ENCODE measurements at regions not wholly inside any gene's neighbourhood (a gene's known extent, or its start where the extent isn't known, plus 50 kb on each side); places are given as distances from the start of the nearest gene placed in this dataset.
A peak's percentile ranks its signal among the peaks of the same experiment; 100 is the strongest.

DNA sequence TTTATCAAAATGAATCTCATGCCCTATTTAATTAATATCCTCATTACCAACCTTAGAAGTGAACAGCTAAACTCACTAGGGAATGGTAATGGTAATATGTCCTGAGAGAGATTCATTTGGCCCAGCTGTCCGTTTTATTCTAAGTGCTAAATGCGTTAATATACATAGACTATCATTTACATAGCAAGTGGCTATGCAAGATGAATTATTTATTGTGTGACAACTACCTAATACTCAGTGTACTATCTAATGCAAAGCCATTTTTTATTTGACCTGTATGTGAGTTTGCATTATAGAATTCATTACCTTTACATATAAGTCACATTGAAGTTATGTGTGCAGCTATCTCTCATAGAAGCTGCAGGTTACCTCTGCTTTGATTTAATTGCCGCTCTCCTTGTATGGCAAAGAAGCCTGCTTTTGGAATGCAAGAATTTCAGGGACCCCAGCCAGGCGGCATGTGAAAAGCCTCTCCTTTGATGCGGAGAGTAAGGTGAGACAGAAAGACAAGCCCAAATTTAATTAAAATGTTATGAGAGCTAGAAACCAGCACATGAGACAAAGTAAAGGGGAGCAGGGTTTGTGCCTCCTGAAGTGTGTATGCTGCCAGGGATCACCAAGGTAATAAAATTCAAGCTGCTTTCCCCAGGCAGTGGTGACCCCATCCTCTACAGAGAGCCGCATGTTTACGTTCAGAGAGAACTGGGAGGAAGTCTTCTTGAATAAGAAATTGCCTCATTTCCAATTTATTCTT lies 693.0 kb upstream of the MAP3K7 start:
- ATAC-seq (no peak), DNase-seq (no peak)
- no peak overlapping the region for H3K27ac ChIP-seq (ENCODE audit: low read length)
- H3K9me3 ChIP-seq (ENCODE audit: control insufficient read depth, low read length): no peaks in the 10 kb centered on the region
- WGBS: 77% methylated on average over 7 of the region's 7 CpGs
- no peak overlapping the region for H3K4me3 ChIP-seq (ENCODE audit: low read length)
- intact Hi-C loops (cut with DNase I): no loop called here
- no peaks in the 10 kb centered on the region for H3K27me3 ChIP-seq (ENCODE audit: control insufficient read depth, insufficient read depth)
- H3K4me1 ChIP-seq (ENCODE audit: control insufficient read depth, insufficient read depth, low read length): no peaks in the 10 kb centered on the region

DNA sequence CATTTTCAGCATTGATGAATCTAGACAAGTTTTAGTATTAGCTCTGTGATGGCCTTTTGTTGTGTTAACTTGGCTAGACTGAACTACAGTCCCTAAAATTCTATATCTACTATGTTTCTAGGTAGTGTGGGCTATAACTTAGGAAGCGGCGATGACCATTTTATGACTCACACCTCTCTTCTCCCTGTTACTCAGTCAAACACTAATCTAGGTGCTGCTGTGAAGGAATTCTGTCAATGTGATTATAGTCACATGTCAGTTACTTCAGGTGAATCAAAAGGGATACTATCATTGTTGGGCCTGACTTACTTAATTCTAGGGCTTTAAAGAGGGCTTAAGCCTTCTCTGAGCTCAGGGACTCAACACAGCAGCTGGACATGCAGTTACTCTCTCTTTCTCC lies 691.5 kb upstream of the MAP3K7 start:
- intact Hi-C loops (cut with DNase I): no loop called here
- DNase-seq (no peak), ATAC-seq (no peak)
- Histone ChIP-seq H3K4me3 (ENCODE audit: low read length) (no peak overlapping the region), H3K4me1 (ENCODE audit: control insufficient read depth, insufficient read depth, low read length) (no peaks in the 10 kb centered on the region), H3K27ac (ENCODE audit: low read length) (no peak overlapping the region), H3K27me3 (ENCODE audit: control insufficient read depth, insufficient read depth) (no peaks in the 10 kb centered on the region), H3K9me3 (ENCODE audit: control insufficient read depth, low read length) (no peaks in the 10 kb centered on the region)
- WGBS: 97% methylated on average over 2 of the region's 2 CpGs

- no peak overlapping the region for H3K4me3 ChIP-seq (ENCODE audit: low read length)
- no peak overlapping the region for H3K27ac ChIP-seq (ENCODE audit: low read length)
- H3K27me3 ChIP-seq (ENCODE audit: control insufficient read depth, insufficient read depth): no peaks in the 10 kb centered on the region
- H3K4me1 ChIP-seq (ENCODE audit: control insufficient read depth, insufficient read depth, low read length): no peaks in the 10 kb centered on the region
- H3K9me3 ChIP-seq (ENCODE audit: control insufficient read depth, low read length): no peaks in the 10 kb centered on the region
- no peak for ATAC-seq
- 61% methylated on average over 2 of the region's 2 CpGs for WGBS
- DNase-seq: no peak
- intact Hi-C loops (cut with DNase I): no loop called here
Observed at GRCh38 chr6:91276315-91276714, 689.4 kb upstream of the MAP3K7 start.

DNA sequence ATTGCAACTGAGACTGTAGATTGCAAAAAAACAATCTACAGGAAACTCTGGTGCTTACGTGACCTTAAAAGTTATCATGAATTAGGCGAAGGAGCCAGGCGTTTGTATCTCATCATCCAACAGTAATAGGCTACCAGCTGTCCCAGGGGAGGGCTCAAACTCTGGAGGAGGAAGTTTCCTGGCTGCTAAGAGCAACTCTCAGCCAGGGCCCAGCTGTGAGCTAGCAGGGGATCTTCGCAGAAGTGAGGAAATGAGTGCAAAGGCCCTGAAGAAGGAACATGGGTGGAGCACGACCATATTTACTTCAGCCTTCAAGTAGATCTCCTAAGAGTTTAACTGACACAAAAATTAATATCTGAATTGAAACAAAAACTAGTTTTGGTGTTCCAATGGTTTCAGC lies 686.9 kb upstream of the MAP3K7 start:
- H3K4me3 ChIP-seq (ENCODE audit: low read length): no peak overlapping the region
- H3K27me3 ChIP-seq (ENCODE audit: control insufficient read depth, insufficient read depth): no peaks in the 10 kb centered on the region
- H3K9me3 ChIP-seq (ENCODE audit: control insufficient read depth, low read length): no peaks in the 10 kb centered on the region
- H3K4me1 ChIP-seq (ENCODE audit: control insufficient read depth, insufficient read depth, low read length): no peaks in the 10 kb centered on the region
- no peak overlapping the region for H3K27ac ChIP-seq (ENCODE audit: low read length)
- WGBS: 34% methylated on average over 5 of the region's 5 CpGs
- ATAC-seq (peak; percentile 85 to 93), DNase-seq (peak; percentile 65 to 85 (median 73))
- intact Hi-C loops (cut with DNase I): no loop called here

DNA sequence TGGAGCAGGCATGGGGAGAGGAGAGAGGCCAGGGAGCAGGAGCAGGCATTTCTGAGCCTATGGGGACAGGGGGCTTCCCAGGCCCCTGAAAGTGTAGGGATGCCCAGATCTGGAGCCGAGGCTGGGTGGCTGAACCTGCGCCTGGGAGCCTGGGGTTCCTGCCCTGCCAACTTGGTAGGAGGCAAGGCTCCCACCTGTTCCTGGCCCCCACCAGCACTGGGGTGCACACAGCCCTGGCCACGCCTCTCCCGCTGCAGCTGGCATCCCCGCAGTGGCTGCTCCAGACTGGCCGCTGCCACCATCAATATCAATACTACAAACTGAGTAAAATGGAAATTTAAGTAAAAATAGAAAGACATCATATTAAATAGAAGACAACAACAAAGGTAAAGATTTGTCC lies 684.9 kb upstream of the MAP3K7 start:
- H3K27ac ChIP-seq (ENCODE audit: low read length): no peak overlapping the region
- DNase-seq (no peak), ATAC-seq (peak in 1 of 2 donors; percentile 14)
- intact Hi-C loops (cut with DNase I): no loop called here
- H3K4me1 ChIP-seq (ENCODE audit: control insufficient read depth, insufficient read depth, low read length): no peaks in the 10 kb centered on the region
- no peaks in the 10 kb centered on the region for H3K9me3 ChIP-seq (ENCODE audit: control insufficient read depth, low read length)
- no peak overlapping the region for H3K4me3 ChIP-seq (ENCODE audit: low read length)
- H3K27me3 ChIP-seq (ENCODE audit: control insufficient read depth, insufficient read depth): no peaks in the 10 kb centered on the region
- 96% methylated on average over 6 of the region's 6 CpGs for WGBS

GRCh38 chr6:91268941-91269340 lies 682.1 kb upstream of the MAP3K7 start:
- Histone ChIP-seq H3K9me3 (ENCODE audit: control insufficient read depth, low read length) (no peaks in the 10 kb centered on the region), H3K4me3 (ENCODE audit: low read length) (no peak overlapping the region), H3K27ac (ENCODE audit: low read length) (no peak overlapping the region), H3K27me3 (ENCODE audit: control insufficient read depth, insufficient read depth) (no peaks in the 10 kb centered on the region), H3K4me1 (ENCODE audit: control insufficient read depth, insufficient read depth, low read length) (no peaks in the 10 kb centered on the region)
- intact Hi-C loops (cut with DNase I): no loop called here
- no peak for DNase-seq
- WGBS: 42% methylated on average over 2 of the region's 2 CpGs
- ATAC-seq: no peak

GRCh38 chr6:91267246-91267645 lies 680.4 kb upstream of the MAP3K7 start:
- Histone ChIP-seq H3K4me3 (ENCODE audit: low read length) (no peak overlapping the region), H3K27ac (ENCODE audit: low read length) (no peak overlapping the region), H3K9me3 (ENCODE audit: control insufficient read depth, low read length) (no peaks in the 10 kb centered on the region), H3K4me1 (ENCODE audit: control insufficient read depth, insufficient read depth, low read length) (no peaks in the 10 kb centered on the region), H3K27me3 (ENCODE audit: control insufficient read depth, insufficient read depth) (no peaks in the 10 kb centered on the region)
- ATAC-seq: no peak
- intact Hi-C loops (cut with DNase I): no loop called here
- 81% methylated on average over 6 of the region's 6 CpGs for WGBS
- DNase-seq: no peak

- DNase-seq: no peak
- H3K9me3 ChIP-seq (ENCODE audit: control insufficient read depth, low read length): no peaks in the 10 kb centered on the region
- H3K27ac ChIP-seq (ENCODE audit: low read length): no peak overlapping the region
- no peaks in the 10 kb centered on the region for H3K4me1 ChIP-seq (ENCODE audit: control insufficient read depth, insufficient read depth, low read length)
- H3K4me3 ChIP-seq (ENCODE audit: low read length): no peak overlapping the region
- ATAC-seq: no peak
- no peaks in the 10 kb centered on the region for H3K27me3 ChIP-seq (ENCODE audit: control insufficient read depth, insufficient read depth)
- intact Hi-C loops (cut with DNase I): no loop called here
Observed at GRCh38 chr6:91266156-91266555, 679.3 kb upstream of the MAP3K7 start.

DNA sequence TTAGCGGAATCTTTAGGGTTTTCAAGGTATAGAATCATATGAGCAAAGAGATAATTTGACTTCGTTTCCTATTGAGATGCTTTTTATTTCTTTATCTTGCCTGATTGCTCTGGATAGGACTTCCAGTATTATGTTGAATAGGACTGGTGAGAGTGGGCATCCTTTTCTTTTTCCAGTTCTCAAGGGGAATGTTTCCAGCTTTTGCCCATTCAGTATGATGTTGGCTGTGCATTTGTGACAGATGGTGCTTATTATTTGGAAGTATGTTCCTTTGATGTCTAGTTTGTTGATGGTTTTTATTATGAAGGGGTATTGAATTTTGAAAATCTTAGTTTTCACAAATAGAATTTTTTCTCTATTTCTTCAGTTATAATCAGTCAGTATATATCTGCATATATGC lies 656.6 kb upstream of the MAP3K7 start:
- intact Hi-C loops (cut with DNase I): no loop called here
- ATAC-seq (no peak), DNase-seq (no peak)
- no peak overlapping the region for H3K27ac ChIP-seq (ENCODE audit: low read length)
- no peak overlapping the region for H3K4me3 ChIP-seq (ENCODE audit: low read length)
- H3K9me3 ChIP-seq (ENCODE audit: control insufficient read depth, low read length): no peaks in the 10 kb centered on the region
- H3K27me3 ChIP-seq (ENCODE audit: control insufficient read depth, insufficient read depth): no peaks in the 10 kb centered on the region
- 72% methylated on average over 2 of the region's 2 CpGs for WGBS
- H3K4me1 ChIP-seq (ENCODE audit: control insufficient read depth, insufficient read depth, low read length): no peaks in the 10 kb centered on the region

GRCh38 chr6:91242614-91242949 lies 655.7 kb upstream of the MAP3K7 start:
- H3K27me3 ChIP-seq (ENCODE audit: control insufficient read depth, insufficient read depth): no peaks in the 10 kb centered on the region
- intact Hi-C loops (cut with DNase I): no loop called here
- WGBS: 77% methylated on average over 3 of the region's 3 CpGs
- H3K27ac ChIP-seq (ENCODE audit: low read length): no peak overlapping the region
- ATAC-seq (no peak), DNase-seq (no peak)
- H3K9me3 ChIP-seq (ENCODE audit: control insufficient read depth, low read length): no peaks in the 10 kb centered on the region
- no peaks in the 10 kb centered on the region for H3K4me1 ChIP-seq (ENCODE audit: control insufficient read depth, insufficient read depth, low read length)
- no peak overlapping the region for H3K4me3 ChIP-seq (ENCODE audit: low read length)

- ATAC-seq (no peak), DNase-seq (no peak)
- H3K27me3 ChIP-seq (ENCODE audit: control insufficient read depth, insufficient read depth): no peaks in the 10 kb centered on the region
- intact Hi-C loops (cut with DNase I): no loop called here
- no peak overlapping the region for H3K27ac ChIP-seq (ENCODE audit: low read length)
- H3K9me3 ChIP-seq (ENCODE audit: control insufficient read depth, low read length): no peaks in the 10 kb centered on the region
- WGBS: 73% methylated on average over 6 of the region's 6 CpGs
- H3K4me1 ChIP-seq (ENCODE audit: control insufficient read depth, insufficient read depth, low read length): no peaks in the 10 kb centered on the region
- no peak overlapping the region for H3K4me3 ChIP-seq (ENCODE audit: low read length)
Observed at GRCh38 chr6:91241946-91242613, 655.2 kb upstream of the MAP3K7 start.
